ENCODE measurements at regions not wholly inside any gene's neighbourhood (a gene's known extent, or its start where the extent isn't known, plus 50 kb on each side); places are given as distances from the start of the nearest gene placed in this dataset.

GRCh38 chr2:143937723-143938350 lies 582.1 kb downstream of the ZEB2 start:
- WGBS, 2 donors, result 36 to 43% methylated on average over 11 of the region's 11 CpGs
- no peak for TF ChIP-seq CTCF (IDR thresholded peaks at IDR 0.05)
- FAIRE-seq (no peak), DNase-seq (no peak), ATAC-seq (peak in 1 of 4 donors; percentile 4)
- intact Hi-C loops (cut with DNase I), result no loop called here
- H3K27me3 ChIP-seq, result no peaks in the 10 kb centered on the region
- peaks cover 0 to 23% (median 19%) of the 10 kb centered on the region in 3 donors for H3K4me1 ChIP-seq
- H3K4me3 ChIP-seq, result peak overlapping the region; percentile 9 to 63 (median 40)
- H3K9me3 ChIP-seq, result no peaks in the 10 kb centered on the region
- H3K36me3 ChIP-seq, result no peaks in the 10 kb centered on the region
- H3K27ac ChIP-seq, result peak overlapping the region in 2 of 4 donors; percentile 30 to 61

- peak overlapping the region in 3 of 4 donors; percentile 30 to 61 (median 60) for H3K27ac ChIP-seq
- peaks cover 0 to 23% (median 19%) of the 10 kb centered on the region in 3 donors for H3K4me1 ChIP-seq
- DNase-seq (peak; percentile 20 to 78 (median 38)), FAIRE-seq (no peak), ATAC-seq (peak; percentile 61 to 78 (median 67))
- H3K27me3 ChIP-seq, result no peaks in the 10 kb centered on the region
- peak overlapping the region; percentile 9 to 63 (median 40) for H3K4me3 ChIP-seq
- no peak for TF ChIP-seq CTCF (IDR thresholded peaks at IDR 0.05)
- intact Hi-C loops (cut with DNase I), result no loop called here
- WGBS, 2 donors, result 1% methylated on average over 80 to 108 of the region's 108 CpGs
- H3K9me3 ChIP-seq, result no peaks in the 10 kb centered on the region
- H3K36me3 ChIP-seq, result no peaks in the 10 kb centered on the region
Measured at GRCh38 chr2:143936848-143937722, 582.8 kb downstream of the ZEB2 start.

GRCh38 chr2:143936538-143936847 lies 583.4 kb downstream of the ZEB2 start:
- no peaks in the 10 kb centered on the region for H3K36me3 ChIP-seq
- no peak for TF ChIP-seq CTCF (IDR thresholded peaks at IDR 0.05)
- no peaks in the 10 kb centered on the region for H3K9me3 ChIP-seq
- WGBS, 2 donors, result 9 to 13% methylated on average over 14 of the region's 14 CpGs
- H3K27me3 ChIP-seq, result no peaks in the 10 kb centered on the region
- no peak for ATAC-seq
- intact Hi-C loops (cut with DNase I), result no loop called here
- H3K4me1 ChIP-seq, result peaks cover 0 to 23% (median 19%) of the 10 kb centered on the region in 3 donors
- peak overlapping the region; percentile 9 to 63 (median 40) for H3K4me3 ChIP-seq
- FAIRE-seq, result no peak
- H3K27ac ChIP-seq, result peak overlapping the region in 3 of 4 donors; percentile 30 to 61 (median 60)
- no peak for DNase-seq

- FAIRE-seq, result no peak
- H3K4me1 ChIP-seq, result peaks cover 0 to 23% (median 19%) of the 10 kb centered on the region in 3 donors
Measured at GRCh38 chr2:143935482-143935752, 584.5 kb downstream of the ZEB2 start.

More at GRCh38 chr2:143935482-143935752, 584.5 kb downstream of the ZEB2 start:
- Histone ChIP-seq H3K9me3 (no peaks in the 10 kb centered on the region), H3K27ac (peak overlapping the region in 1 of 4 donors; percentile 70), H3K27me3 (no peaks in the 10 kb centered on the region), H3K36me3 (no peaks in the 10 kb centered on the region), H3K4me3 (peak overlapping the region in 1 of 4 donors; percentile 0)
- intact Hi-C loops (cut with DNase I), result no loop called here
- peak in 2 of 4 donors; percentile 4 to 8 for ATAC-seq
- TF ChIP-seq CTCF (IDR thresholded peaks at IDR 0.05), result no peak
- DNase-seq, result no peak
- WGBS, 2 donors, result 29 to 33% methylated on average over 4 of the region's 4 CpGs

Measured in pancreas (tissue), 10 donors.